ELR (cell line): ENCODE measurements at regions not wholly inside any gene's neighbourhood (a gene's known extent, or its start where the extent isn't known, plus 50 kb on each side); places are given as distances from the start of the nearest gene placed in this dataset.

Experiments used
- DNase-seq: peaks from one replicate; pipeline ENCODE4 v3.0.0-alpha.2; 2015; ENCODE audit warnings: low read depth

DNA sequence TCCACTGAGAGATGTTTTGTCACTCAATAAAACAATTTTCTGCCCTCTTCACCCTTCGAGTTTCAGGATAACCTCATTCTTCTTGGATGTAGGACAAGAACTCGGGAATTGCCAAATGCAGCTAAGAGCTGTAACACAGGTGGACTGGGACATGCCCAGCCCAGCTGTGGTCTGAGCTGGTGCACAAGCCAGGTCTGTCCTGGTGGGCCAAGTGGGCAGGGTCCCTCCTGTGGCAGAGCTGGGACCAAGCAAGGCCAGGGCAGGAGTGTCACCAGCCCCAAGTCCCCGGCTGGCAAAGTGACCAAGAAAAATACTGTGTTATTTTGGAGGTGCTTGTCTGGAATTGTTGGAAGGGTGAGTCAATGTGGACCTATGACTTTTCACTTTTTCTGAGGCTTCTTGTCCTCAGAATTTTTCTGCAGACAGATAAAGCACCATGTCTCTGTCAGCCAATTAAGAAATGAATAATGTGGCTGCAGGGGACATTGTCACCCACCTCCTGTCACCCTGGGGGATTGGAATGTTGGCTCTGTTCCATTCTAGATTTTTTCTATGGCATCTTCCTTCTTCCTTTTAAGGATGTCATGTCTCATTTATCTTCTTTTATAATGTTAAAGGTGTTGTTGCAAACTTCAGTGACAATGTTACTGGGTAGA, 645.2 kb upstream of the EPHA6 start:
- no peak for DNase-seq

DNA sequence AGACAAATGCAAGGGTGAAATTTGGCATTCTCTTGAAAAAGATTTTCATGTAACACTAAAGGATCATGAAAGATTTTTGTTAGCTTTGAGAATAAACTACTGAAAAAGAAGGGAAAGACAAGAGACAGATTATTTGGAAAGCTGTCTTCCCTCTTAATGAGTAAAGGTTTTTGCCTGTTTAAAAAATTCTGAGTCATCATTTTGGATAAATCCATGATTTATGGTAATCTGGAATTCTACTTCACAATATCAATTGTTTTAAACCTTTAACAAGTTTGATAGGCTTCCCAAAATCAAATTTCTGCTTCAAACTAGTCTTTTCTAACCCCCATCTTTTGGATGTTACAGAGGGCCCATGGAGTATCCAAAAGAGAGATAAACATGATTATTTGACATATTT, 641.5 kb upstream of the EPHA6 start:
- DNase-seq, result no peak

DNA sequence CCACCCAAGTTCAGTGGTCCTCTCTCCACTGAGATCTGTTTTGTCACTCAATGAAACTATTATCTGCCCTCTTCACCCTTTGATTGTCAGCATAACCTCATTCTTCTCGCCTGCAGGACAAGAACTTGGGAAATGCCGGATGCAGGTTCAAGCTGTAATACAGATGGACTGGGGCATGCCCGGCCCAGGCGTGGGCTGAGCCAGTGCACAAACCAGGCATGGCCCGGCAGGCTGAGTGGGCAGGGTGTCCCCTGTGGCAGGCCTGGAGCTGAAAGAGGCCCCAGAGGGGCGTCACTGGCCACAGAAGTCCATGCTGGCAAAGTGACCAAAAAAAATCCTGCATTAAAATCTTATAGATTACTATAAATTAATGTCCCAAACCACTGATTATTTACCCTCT, 638.9 kb upstream of the EPHA6 start:
- DNase-seq, result no peak

DNA sequence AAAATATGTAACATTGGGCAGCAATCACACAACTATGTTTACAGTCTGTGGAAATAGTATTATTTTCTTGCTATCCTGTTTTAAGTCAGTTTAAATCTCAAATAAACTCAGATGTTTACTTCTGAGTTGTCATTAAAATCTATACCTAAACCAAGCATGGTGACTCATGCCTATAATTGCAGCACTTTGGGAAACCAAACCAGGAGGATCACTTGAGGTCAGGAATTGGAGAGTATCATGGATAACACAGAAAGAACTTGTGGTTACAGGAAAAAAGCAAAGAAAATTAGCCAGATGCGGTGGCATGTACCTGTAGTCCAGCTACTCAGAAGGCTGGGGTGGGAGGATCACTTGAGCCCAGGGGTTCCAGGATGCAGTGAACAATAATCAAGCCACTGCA, 631.6 kb upstream of the EPHA6 start:
- no peak for DNase-seq

DNA sequence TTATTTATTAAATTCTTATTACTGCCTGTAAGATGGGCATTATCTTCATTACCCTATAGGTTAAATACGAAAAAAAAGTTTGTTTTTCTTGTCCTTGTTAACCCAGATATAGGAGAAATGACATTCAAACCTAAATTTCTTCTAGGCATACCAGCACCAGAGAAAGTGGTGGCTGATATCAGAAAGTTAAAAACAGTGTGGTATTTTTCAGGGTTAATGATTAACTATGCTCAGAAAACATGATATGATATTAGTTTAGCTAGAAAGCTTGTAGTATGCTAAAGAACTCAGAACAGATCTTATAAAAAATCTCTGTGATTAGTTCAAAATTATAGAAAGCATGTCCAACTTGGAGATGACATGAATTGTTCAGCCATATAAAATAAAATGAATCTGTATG, 630.5 kb upstream of the EPHA6 start:
- no peak for DNase-seq

DNA sequence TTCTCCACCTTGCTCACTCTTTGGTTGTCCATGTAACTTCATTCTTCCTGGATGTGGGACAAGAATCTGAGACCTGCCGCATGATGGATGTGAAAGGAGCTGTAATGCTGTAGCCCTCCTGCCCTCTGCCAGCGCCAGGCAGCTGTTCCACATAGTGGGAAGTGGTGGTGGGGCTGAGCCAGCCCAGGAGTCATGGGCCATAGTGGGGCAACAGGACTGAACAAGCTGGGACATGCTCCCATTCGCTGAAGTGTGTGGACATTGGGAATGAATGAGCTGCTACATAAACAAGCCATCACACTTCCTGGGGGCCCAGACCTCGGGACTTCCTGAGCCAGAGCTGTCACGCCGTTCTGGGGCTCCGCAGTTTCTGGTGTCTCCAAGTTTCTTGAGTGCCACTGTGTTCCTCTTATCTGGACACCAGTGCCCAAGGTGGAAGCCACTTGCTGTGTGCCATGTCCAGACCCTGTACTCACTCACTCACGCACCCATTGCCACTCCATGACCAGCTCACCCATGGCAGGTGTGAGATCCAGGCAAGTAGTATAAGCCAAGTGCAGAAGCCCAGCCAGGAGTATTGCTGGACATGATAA, 624.3 kb upstream of the EPHA6 start:
- no peak for DNase-seq

DNA sequence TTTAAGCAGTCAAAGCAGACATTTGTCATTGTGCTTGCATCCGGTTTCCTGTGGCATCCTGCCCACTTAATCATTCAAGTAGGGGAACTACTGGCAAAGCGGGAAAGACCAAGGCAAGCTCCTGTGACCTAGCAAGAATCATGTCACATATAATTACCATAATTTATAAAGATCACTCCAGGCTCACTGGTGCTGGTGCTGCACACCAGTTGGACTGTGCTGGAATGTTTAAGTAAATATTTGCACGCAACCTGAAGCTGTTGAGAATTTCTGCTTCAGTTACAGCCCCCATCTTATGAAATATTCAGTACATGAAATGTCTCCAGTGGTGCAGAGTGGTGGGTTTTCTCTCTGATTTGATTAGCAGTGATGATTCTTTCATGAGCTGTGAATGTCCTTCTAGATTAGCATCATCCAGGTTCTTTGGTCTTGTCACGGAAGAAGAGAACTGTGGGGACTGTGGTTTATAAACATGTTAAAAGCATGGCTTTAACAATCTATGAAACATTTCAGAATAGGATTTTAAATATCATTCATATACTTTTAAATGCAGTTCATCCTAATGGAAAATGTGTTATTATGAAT, 621.3 kb upstream of the EPHA6 start:
- DNase-seq, result no peak

DNA sequence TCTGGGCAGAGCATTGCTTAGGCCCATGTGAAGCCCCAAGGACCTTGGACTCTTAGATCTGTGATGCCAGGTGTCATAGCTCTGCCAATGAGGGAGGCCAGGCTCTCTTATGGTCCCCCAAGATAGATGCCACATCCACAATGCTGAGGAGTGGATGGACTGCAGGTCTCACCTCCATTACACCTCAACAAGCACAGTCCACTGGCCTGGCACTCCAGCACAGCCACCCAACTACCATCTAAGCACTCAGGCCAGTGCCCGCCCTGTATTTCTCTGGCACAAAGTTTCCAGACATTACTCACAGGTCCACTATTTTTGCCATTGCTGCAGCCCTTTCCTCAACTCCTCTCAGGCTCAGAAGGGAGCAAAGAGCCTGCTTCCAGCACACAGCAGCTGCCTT, 613.5 kb upstream of the EPHA6 start:
- DNase-seq, result no peak

DNA sequence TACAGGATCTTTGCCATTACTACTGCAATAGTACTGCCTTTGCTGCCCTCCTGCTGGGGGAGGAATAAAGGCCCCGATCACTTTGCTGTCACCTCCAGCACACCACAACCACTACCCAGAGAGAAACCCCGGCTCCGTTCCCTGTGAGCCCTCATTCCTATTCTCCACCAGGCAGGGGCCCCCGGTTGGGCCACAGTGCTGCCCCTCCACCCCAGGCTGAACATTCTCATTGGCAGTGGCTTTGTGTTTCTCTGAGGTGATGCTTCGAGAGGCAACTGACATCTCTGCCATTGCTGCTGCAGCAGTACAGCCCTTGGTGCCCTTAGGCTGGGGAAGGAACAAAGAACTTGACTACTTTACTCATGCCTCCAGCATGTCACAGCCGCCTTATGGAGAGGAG, 612.9 kb upstream of the EPHA6 start:
- DNase-seq, result no peak

DNA sequence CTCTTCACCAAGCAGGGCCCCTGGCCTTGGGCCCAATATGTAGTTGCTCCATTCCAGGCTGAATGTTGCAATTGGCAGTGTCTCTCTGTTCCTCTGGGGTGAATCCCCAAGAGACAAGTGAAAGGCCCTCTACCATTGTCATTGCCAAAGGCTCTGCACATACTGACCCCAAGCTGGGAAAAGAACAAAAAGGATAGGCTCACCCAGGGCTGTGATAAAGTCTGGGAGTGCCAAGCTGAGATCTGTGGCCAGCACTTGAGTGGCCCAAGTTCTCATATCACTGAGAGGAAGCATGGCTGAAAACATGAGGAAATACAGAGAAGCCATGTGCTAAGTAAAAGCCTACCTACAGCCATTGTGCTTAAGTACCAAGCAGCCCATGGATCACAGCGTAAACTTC, 612.2 kb upstream of the EPHA6 start:
- DNase-seq, result no peak

DNA sequence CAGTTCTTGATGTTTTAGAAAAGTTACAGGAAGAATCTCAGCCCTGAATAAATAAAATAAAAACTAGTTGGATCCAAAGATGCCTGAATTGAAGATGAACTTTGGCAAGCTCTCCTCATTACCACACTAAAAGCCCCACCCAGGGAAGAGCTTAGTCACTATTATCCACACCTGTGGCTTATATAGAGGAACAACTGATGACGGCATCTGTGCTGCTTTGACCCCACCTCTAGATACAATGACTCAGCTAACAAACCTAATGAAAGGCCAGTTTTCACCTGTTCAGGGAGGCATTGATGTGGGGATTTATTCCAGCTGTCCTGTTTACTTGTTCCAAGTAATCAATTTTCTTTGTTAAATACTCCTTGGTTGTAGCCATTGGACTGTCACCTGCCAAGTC, 604.7 kb upstream of the EPHA6 start:
- no peak for DNase-seq

DNA sequence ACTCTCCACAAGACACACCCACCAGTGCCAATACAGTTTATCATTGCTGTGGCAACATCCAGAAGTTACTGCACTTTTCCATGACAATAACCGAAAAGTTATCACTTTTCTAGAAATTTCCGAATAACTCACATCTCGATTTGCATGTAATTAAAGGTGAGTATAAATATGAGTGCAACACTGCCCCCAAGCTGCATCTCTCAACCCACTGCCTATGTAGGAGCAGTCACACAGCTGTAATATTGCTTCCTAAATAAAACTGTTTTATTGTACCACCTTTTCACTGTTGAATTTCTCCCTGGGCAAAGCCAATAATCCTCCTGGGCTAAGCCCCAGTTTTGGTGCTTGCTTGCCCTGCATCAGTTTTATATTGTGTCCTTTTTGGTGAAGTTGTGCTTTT, 601.0 kb upstream of the EPHA6 start:
- no peak for DNase-seq

DNA sequence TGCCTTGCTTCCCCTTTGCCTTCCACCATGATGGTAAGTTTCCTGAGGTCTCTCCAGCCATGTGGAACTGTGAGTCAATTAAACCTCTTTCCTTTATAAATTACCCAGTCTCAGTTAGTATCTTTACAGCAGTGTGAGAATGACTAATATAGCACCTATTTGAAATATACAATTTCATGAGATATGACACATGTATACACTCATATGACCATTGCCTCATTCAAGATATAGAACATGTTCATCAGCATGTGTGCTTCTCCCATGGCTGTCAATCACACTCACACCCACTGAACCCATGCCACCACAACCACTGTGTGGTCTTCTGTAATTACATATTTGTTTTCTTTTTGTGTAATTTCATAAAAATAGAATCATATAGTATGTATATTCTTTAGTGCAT, 599.5 kb upstream of the EPHA6 start:
- no peak for DNase-seq

DNA sequence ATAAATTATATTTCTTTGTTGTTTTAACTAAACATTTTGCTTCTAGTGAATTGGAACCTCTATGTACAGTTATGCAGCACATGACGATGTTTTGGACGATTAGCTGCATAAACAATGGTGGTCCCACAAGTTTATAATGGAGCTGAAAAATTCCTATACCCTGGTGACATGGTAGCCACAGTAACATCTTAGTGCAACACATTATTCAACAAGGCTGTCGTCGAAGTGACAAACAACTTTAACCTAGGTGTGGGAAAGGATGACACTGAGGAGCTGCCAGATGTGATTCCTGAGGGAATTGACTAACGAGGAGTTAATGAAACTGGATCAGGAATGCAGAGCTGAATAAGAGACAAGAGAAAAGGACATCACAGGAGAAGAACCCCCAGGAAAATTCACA, 588.9 kb upstream of the EPHA6 start:
- no peak for DNase-seq

DNA sequence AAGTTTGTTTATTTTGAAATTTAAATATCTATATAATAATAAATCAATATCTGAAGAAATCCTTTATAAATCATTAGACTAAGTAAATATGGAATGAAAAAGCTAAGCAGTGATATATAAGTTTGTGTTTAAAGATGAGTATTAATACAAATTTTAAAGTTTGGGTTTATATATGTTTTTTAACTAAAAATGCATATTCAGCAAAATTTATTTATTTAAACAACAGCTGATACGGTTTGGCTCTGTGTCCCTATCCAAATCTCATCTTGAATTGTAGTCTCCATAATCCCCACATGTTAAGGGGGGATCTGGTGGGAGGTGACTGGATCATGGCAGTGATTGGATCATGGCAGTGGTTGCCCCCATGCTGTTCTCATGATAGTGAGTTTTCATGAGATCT, 580.7 kb upstream of the EPHA6 start:
- no peak for DNase-seq

DNA sequence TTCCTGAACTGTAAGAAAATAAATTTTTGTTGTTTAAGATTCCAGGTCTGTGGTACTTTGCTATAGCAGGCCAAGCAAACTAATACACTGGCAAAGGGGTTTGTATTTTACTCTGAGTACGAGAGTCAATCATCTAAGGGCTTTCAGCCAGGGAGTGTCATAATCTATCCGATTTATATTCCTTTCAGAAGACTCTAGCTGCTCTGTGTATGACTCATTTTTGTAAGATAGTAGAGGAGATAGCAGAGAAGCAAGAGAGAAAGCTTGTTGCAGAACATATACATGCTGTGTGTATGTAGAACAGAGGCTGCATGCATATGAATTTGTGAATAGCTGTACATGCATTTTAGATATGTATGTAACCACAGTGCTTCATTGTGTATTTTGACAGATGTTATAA, 577.9 kb upstream of the EPHA6 start:
- DNase-seq, result no peak

DNA sequence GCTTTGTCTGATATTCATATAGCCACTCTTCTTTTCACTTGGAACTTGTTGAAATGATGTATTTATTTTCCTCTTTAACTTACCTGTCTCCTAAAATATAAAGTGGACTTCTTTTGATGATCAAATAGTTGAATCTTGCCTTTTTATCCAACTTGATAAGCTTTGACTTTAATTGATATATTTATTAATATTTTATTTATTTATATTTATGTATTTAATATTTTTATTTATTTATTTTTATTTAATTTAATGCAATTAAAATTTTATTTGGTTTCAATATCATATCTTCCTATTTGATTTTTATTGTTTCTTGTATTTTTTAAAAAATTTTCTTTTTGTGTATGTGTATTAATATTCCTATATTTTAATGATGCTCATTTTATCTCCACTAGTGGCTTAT, 555.1 kb upstream of the EPHA6 start:
- no peak for DNase-seq

DNA sequence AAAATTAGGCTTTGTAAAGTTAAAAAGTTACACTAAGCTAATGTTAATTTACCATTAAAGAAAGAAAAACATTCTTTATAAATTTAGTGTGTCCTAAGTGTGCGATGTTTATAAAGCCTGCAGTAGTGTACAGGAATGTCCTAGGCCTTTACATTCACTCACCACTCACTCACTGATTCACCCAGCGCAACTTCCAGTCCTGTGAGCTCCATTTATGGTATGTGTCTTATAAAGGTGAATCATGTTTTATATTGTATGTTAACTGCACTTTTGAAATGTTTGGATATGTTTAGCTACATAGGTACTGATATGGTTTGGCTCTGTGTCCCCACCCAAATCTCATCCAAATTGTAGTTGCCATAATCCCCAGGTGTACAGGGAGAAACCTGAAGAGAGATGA, 549.7 kb upstream of the EPHA6 start:
- DNase-seq, result no peak

DNA sequence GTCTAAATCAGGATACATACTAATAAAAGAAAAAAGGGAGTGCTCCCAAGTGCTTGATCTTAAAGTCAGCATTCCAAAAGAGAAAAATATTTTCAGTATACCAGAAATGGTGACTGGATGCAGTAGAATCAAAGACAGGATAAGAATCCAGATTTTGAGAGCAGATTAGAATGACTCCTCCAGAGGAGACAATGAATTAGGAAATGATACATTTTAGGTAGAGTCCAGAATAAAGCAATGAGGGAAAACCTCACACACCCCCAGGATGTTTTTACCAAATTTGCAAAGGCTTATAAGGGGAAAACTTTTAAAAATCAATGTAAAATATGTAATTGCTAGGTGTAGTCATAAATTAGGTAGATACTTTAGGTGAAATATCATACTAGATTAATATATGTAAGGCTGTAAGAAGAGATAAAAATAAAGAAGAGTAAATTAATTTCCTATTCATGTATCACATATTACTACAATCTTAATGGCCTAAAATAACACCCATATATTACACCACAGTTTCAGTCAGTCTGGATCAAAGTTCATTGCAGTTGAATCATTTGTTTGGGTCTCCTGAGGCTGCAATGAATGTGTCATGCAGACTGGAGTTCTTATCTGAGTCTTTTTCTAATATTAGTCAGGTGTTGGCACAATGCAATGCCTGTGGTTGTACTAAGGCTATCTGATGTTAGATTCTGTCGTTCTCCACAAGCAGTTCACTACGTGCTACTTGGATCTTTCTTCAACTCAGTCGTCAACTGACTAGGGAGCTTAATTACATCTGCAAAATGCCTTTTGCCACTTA, 547.8 kb upstream of the EPHA6 start:
- no peak for DNase-seq

DNA sequence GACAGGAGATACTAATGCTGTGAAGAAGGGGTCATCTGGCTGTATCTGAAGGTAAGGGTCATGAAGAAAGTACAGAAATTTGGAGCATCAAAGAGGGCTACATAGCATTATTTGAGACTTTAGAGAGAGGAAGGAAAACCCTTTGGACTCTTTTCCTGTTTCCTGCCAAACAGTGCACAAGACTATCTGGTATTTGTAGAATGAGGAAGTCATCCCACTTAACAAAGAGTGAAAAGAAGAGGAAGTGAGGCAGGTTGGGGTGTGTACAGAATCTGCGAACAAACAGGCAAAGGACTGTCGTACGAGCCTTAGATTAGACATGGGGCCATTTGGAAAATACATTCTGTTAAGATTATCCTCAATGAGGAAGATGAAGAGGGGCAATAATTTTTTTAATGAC, 546.8 kb upstream of the EPHA6 start:
- no peak for DNase-seq

DNA sequence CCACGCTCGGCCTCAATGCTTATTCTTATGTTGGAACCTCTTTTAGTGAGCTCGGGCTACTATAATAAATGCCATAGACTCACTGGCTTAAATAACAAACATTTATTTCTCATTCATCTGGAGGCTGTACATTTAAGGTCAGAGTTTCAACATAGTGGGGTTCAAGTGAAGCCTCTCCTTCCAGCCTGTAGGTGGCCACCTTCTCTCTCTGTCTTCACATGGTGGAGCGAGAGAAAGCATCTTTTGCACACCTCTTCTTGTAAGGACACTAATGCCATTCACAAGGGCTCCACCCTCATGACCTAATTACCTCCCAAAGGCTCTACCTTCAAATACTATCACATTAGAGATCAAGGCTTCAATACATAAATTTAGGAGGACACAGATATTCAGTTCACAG, 520.3 kb upstream of the EPHA6 start:
- no peak for DNase-seq

DNA sequence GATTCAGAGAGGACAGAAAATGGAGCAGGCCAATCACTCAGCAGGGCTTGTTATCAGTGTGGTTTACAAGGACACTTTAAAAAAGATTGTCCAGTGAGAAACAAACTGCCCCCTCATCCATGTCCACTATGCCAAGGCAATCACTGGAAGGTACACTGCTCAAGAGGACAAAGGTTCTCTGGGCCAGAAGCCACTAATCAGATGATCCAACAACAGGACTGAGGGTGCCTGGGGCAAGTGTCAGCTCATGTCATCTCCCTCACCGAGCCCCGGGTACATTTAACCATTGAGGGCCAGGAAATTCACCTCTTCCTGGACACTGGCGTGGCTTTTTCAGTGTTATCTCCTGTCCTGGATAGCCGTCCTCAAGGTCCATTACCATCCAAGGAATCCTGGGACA, 513.7 kb upstream of the EPHA6 start:
- no peak for DNase-seq

DNA sequence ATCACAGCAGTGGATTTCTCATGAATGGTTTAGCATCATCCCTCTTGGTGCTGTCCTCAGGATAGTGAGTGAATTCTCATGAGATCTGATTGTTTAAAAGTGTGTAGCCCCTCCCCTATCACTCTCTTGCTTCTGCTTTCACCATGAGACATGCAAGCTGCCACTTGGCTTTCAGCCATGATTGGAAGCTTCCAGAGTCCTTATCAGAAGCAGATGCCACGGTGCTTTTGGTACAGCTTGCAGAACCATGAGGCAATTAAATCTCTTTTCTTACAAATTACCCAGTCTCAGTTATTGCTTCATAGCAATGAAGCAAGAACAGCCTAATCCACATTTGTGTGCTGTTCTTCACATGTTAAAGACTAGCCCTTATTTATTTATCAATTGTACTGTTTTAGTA, 495.2 kb upstream of the EPHA6 start:
- no peak for DNase-seq
